ENCODE measurements at regions not wholly inside any gene's neighbourhood (a gene's known extent, or its start where the extent isn't known, plus 50 kb on each side); places are given as distances from the start of the nearest gene placed in this dataset.

- peak overlapping the region; percentile 32 to 35 for H3K27ac ChIP-seq (ENCODE audit: low read depth in 1 of 2, low read length in 2 of 2)
- TF ChIP-seq RXRA (IDR thresholded peaks at IDR 0.05), result peak in 1 of 2 donors; percentile 9
- no peak for TF ChIP-seq CTCF (IDR thresholded peaks at IDR 0.05; ENCODE audit: low read depth, low read length, missing input control)
- TF ChIP-seq FOXA2 (IDR thresholded peaks at IDR 0.05), result no peak
- TF ChIP-seq HNF4G (IDR thresholded peaks at IDR 0.05), result no peak
- no peak overlapping the region for H3K9ac ChIP-seq (ENCODE audit: low read depth in 1 of 2, low read length in 2 of 2)
- H3K4me1 ChIP-seq (ENCODE audit: control insufficient read depth in 4 of 4, insufficient read depth in 4 of 4, low read length in 3 of 4), result peaks cover 0 to 9% (median 2%) of the 10 kb centered on the region in 4 donors
- H3K9me3 ChIP-seq (ENCODE audit: control insufficient read depth in 4 of 4, low read length in 3 of 4), result no peaks in the 10 kb centered on the region
- peaks cover 0 to 7% (median 0%) of the 10 kb centered on the region in 4 donors for H3K36me3 ChIP-seq (ENCODE audit: control insufficient read depth in 4 of 4, insufficient read depth in 3 of 4, low read depth in 1 of 4, low read length in 3 of 4)
- no peak for DNase-seq (ENCODE audit: low spot score)
- no peaks in the 10 kb centered on the region for H3K27me3 ChIP-seq (ENCODE audit: control insufficient read depth in 4 of 4, insufficient read depth in 4 of 4, low read length in 3 of 4)
- WGBS, result 93% methylated on average over 17 of the region's 17 CpGs
- no peak overlapping the region for H3K4me3 ChIP-seq (ENCODE audit: low read depth in 1 of 3, low read length in 3 of 3)
Measured at GRCh38 chr12:111247083-111247783, 121.7 kb downstream of the PHETA1 start.

GRCh38 chr12:111246477-111247011 is 122.4 kb downstream of the PHETA1 start:
- Histone ChIP-seq H3K27me3 (ENCODE audit: control insufficient read depth in 4 of 4, insufficient read depth in 4 of 4, low read length in 3 of 4) (no peaks in the 10 kb centered on the region), H3K4me3 (ENCODE audit: low read depth in 1 of 3, low read length in 3 of 3) (no peak overlapping the region), H3K27ac (ENCODE audit: low read depth in 1 of 2, low read length in 2 of 2) (peak overlapping the region; percentile 32 to 35), H3K4me1 (ENCODE audit: control insufficient read depth in 4 of 4, insufficient read depth in 4 of 4, low read length in 3 of 4) (peaks cover 0 to 9% (median 2%) of the 10 kb centered on the region in 4 donors), H3K9me3 (ENCODE audit: control insufficient read depth in 4 of 4, low read length in 3 of 4) (no peaks in the 10 kb centered on the region), H3K36me3 (ENCODE audit: control insufficient read depth in 4 of 4, insufficient read depth in 3 of 4, low read depth in 1 of 4, low read length in 3 of 4) (peaks cover 0 to 9% (median 2%) of the 10 kb centered on the region in 4 donors), H3K9ac (ENCODE audit: low read depth in 1 of 2, low read length in 2 of 2) (no peak overlapping the region)
- TF ChIP-seq FOXA2 (IDR thresholded peaks at IDR 0.05), result peak; percentile 49
- TF ChIP-seq REST (IDR thresholded peaks at IDR 0.05), result peak; percentile 51
- no peak for TF ChIP-seq GABPA (IDR thresholded peaks at IDR 0.05 in 1 of 2, conservative IDR thresholded peaks at IDR 0.05 in 1 of 2)
- TF ChIP-seq JUND (IDR thresholded peaks at IDR 0.05), result peak in 1 of 2 donors; percentile 53
- no peak for TF ChIP-seq RAD21 (IDR thresholded peaks at IDR 0.05)
- TF ChIP-seq RXRA (IDR thresholded peaks at IDR 0.05), result peak; percentile 64 to 81
- TF ChIP-seq YY1 (IDR thresholded peaks at IDR 0.05), result peak; percentile 41
- TF ChIP-seq NR2F2 (IDR thresholded peaks at IDR 0.05), result peak; percentile 30
- TF ChIP-seq CTCF (IDR thresholded peaks at IDR 0.05; ENCODE audit: low read depth, low read length, missing input control), result no peak
- TF ChIP-seq SP1 (IDR thresholded peaks at IDR 0.05), result peak; percentile 91
- no peak for TF ChIP-seq ATF3 (IDR thresholded peaks at IDR 0.05)
- no peak for TF ChIP-seq TAF1 (conservative IDR thresholded peaks at IDR 0.05)
- TF ChIP-seq MAX (IDR thresholded peaks at IDR 0.05), result no peak
- TF ChIP-seq EGR1 (IDR thresholded peaks at IDR 0.05; ENCODE audit: low read depth in 2 of 2), result no peak
- TF ChIP-seq HNF4A (conservative IDR thresholded peaks at IDR 0.05), result peak; percentile 98 to 99
- no peak for TF ChIP-seq FOXA1 (IDR thresholded peaks at IDR 0.05)
- TF ChIP-seq HNF4G (IDR thresholded peaks at IDR 0.05), result peak; percentile 80
- TF ChIP-seq ZBTB33 (IDR thresholded peaks at IDR 0.05), result no peak
- 57% methylated on average over 7 of the region's 7 CpGs for WGBS
- DNase-seq (ENCODE audit: low spot score), result no peak
